ENCODE measurements at regions not wholly inside any gene's neighbourhood (a gene's known extent, or its start where the extent isn't known, plus 50 kb on each side); places are given as distances from the start of the nearest gene placed in this dataset.

DNA sequence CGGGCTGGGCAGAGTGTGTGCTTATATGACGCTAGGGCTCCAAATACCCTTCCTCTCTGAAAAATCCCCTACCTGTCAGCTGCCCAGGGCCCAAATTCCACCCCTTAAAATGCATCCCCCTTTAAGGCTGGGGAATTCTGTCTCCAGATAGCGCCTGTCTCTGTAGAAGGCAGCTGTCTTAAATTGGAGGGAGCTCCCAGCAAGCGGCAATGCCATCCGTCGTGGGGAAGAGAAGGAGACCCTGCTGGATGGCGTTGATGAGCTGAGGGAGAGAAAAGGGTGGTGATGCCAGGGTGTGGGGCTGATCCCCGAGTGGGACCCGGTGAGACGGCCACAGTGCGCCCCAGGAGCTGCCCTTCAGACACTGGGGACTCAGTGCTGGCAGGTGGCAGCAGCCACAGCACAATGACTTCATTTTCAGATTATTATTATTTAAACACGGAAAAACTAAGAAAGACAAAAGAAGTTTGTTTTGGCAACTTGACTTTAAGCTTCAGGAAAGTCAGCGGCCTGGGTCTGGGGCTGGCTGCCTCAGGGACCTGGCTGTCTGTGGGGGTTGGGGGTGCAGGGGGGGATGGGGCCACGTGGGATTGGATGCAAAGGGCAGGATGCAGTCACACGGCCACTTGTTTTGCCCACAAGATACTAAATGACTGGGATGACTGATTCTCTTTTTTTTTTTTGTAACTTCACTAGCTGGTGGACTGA, 152.8 kb downstream of the TFCP2L1 start:
- TF ChIP-seq, protein P1, sequence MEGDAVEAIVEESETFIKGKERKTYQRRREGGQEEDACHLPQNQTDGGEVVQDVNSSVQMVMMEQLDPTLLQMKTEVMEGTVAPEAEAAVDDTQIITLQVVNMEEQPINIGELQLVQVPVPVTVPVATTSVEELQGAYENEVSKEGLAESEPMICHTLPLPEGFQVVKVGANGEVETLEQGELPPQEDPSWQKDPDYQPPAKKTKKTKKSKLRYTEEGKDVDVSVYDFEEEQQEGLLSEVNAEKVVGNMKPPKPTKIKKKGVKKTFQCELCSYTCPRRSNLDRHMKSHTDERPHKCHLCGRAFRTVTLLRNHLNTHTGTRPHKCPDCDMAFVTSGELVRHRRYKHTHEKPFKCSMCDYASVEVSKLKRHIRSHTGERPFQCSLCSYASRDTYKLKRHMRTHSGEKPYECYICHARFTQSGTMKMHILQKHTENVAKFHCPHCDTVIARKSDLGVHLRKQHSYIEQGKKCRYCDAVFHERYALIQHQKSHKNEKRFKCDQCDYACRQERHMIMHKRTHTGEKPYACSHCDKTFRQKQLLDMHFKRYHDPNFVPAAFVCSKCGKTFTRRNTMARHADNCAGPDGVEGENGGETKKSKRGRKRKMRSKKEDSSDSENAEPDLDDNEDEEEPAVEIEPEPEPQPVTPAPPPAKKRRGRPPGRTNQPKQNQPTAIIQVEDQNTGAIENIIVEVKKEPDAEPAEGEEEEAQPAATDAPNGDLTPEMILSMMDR (conservative IDR thresholded peaks at IDR 0.05) = no peak
- TF ChIP-seq ZFX (IDR thresholded peaks at IDR 0.05) = no peak
- H3K27ac ChIP-seq = no peak overlapping the region

DNA sequence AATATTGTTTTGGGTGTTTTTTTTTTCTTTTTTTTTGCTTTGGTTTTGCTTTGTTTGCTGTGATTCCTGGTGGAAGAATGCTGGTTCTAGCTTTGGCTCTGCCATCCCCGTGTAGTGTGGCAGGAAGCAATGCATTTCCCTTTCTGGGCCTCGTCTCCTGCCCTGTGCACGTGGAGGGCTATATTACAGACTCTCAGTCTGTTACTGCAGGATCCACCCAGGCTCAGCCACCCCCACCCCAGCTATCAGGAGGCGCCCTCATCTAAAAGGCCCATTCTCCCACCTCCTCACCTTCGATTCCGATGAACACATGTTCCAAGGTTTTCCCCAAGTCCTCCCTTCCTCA, 152.3 kb downstream of the TFCP2L1 start:
- H3K27ac ChIP-seq = no peak overlapping the region
- TF ChIP-seq ZFX (IDR thresholded peaks at IDR 0.05) = no peak
- TF ChIP-seq, protein P1 (conservative IDR thresholded peaks at IDR 0.05) = no peak

DNA sequence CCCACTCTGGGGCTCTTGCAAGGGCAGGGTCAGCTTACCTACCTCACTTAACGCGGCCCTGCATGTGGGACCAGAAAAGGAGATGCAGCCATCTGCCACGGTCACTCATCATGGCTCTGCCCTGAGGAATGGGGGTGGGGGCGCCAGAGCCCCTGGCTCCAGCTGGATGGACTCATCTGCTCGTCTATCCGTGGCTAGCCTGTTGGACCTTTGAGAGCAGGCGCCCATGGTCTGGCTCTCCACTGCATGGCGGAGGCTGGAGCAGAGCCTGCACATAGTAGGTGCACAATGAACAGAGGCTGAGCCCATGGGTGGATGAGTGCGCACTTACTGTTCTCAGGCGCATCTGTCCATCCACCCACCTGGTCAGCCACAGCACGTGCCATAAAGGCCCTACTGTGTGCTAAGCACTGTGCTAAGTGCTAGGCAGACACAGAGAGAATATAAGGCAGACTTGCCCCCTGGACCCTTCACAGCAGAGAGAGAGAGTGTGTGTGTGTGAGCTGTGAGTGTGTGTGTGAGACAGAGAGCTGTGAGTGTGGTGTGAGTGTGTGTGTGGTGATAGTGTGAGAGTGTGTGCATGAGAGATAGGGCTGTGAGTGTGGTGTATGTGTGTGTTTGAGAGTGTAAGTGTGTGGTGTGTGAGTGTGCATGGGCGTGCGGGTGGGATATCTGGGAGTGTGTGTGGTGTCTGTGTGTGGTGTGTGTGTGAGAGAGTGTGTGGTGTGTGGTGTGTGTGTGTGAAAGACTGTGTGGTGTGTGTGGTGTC, 151.3 kb downstream of the TFCP2L1 start:
- H3K27ac ChIP-seq = no peak overlapping the region
- TF ChIP-seq, protein P1 (conservative IDR thresholded peaks at IDR 0.05) = no peak
- no peak for TF ChIP-seq ZFX (IDR thresholded peaks at IDR 0.05)

DNA sequence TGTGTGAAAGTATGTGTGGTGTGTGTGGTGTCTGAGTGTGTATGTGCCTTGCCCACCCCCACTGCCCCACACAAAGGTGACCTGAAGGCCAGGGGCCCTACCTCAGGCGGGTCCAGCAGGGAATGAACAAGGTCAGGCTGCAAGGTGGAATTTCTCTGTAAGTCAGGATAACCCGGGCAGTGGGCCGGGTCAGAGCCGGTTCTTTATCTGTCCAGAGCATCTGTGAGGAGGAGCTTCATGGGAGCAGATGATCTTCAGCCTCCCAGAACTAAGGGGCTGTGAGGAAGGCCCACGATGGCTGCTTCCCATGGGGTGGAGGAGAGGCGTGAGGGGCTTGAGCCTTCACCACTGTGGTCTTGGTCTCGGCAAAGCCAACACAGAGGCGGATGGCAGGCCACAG, 150.3 kb downstream of the TFCP2L1 start:
- TF ChIP-seq, protein P1 (conservative IDR thresholded peaks at IDR 0.05) = no peak
- no peak for TF ChIP-seq ZFX (IDR thresholded peaks at IDR 0.05)
- no peak overlapping the region for H3K27ac ChIP-seq

DNA sequence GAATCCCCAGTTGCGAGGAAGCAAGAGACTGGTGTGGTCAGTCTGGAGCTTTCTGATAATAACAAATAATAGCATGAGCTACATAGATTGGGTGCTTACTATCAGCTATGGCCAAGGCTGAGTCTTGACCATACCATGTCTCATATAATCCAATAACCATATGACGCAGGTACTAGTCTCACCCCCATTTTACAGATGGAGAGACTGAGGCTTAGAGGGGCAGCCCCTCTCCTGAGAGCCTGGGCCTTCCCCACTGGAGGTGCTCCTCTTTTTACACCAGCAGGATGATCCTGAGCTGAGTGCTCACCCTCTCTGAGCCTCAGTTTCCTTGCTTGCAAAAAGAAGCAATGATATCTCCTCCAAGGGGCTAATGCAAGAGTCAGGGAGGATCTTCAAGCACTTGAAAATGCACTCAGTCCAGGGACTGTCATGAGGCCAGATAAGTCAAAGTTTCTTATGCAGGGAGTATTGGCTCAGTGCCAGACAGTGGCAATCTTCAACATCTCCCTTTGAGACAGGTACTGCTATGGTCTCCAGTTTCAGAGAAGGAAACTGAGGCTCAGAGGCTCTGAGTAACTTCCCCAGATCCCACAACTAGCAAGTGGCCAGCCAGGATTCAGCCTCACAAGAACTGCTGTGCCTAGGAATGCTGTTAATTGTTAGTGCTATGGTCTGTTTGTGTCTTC, 149.7 kb downstream of the TFCP2L1 start:
- no peak overlapping the region for H3K27ac ChIP-seq
- no peak for TF ChIP-seq ZFX (IDR thresholded peaks at IDR 0.05)
- TF ChIP-seq, protein P1 (conservative IDR thresholded peaks at IDR 0.05) = no peak

DNA sequence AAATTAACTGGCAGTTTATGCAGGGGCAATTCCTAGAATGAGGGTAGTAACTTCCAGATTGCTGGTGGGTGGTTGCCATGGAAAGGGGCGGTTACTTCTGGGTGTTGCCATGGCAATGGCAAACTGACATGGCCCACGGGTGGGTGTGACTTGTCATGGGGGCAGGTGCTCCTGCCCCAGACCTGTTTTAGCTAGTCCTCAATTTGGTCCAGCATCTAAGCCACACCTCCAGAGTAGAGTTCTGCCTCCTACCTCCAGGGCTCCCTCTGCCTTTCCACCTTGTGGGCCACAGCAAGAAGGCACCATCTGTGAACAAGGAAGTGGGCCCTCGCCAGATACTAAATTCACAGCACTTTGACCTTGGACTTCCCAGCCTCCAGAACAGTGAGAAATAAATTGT, 148.7 kb downstream of the TFCP2L1 start:
- TF ChIP-seq, protein P1 (conservative IDR thresholded peaks at IDR 0.05) = no peak
- H3K27ac ChIP-seq = no peak overlapping the region

DNA sequence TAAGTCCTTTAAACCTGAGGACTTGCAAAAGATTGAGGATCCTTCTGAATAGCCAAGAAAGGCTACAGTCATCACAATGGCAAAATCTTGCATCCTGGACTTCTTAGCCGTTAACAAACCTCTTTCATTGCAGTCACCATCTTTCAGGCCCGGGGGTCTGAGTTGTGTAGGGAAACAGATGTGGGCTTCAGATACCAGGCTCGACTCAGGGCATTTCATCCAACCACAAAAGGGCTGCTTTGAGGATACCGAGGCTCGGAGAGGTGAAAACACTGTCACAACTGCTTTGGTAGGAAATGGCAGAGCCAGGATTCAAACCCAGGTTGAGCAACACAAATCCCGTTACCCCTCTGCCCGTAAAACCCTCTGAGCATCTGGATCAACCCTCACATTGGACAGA, 147.4 kb downstream of the TFCP2L1 start:
- no peak overlapping the region for H3K27ac ChIP-seq
- TF ChIP-seq, protein P1 (conservative IDR thresholded peaks at IDR 0.05) = no peak
- no peak for TF ChIP-seq ZFX (IDR thresholded peaks at IDR 0.05)

Measured in C4-2B (cell line).